CD4-positive, alpha-beta T cell treated with Interleukin-4 for 1 hour (primary cell): ENCODE measurements at regions not wholly inside any gene's neighbourhood (a gene's known extent, or its start where the extent isn't known, plus 50 kb on each side); places are given as distances from the start of the nearest gene placed in this dataset.

ENCODE experiments used
- DNase-seq, 2 donors: peaks; one replicate each; pipeline ENCODE4 v3.0.0-alpha.2; 2020 to 2022

- no peak for DNase-seq
Measured at GRCh38 chr11:45517171-45517770, 148.2 kb downstream of the CHST1 start.

- DNase-seq: no peak
Measured at GRCh38 chr11:45513821-45514340, 151.5 kb downstream of the CHST1 start.

- no peak for DNase-seq
Measured at GRCh38 chr11:45512471-45513148, 152.8 kb downstream of the CHST1 start.

GRCh38 chr11:45511566-45511965 lies 153.9 kb downstream of the CHST1 start:
- DNase-seq: no peak

GRCh38 chr11:45507916-45508315 lies 157.5 kb downstream of the CHST1 start:
- DNase-seq: no peak

- DNase-seq: no peak
Measured at GRCh38 chr11:45503311-45503710, 162.1 kb downstream of the CHST1 start.

GRCh38 chr11:45502226-45502545 lies 163.2 kb downstream of the CHST1 start:
- DNase-seq: no peak

- no peak for DNase-seq
Measured at GRCh38 chr11:45501392-45502225, 163.8 kb downstream of the CHST1 start.

- DNase-seq: no peak
Measured at GRCh38 chr11:45500451-45500850, 165.0 kb downstream of the CHST1 start.

GRCh38 chr11:45494738-45495137 lies 170.7 kb downstream of the CHST1 start:
- no peak for DNase-seq

- no peak for DNase-seq
Measured at GRCh38 chr11:45489281-45489905, 176.0 kb downstream of the CHST1 start.

GRCh38 chr11:45486461-45486860 lies 179.0 kb downstream of the CHST1 start:
- peak in 1 of 2 donors; percentile 8 for DNase-seq

- peak in 1 of 2 donors; percentile 6 for DNase-seq
Measured at GRCh38 chr11:45485070-45485707, 180.2 kb downstream of the CHST1 start.

GRCh38 chr11:45484326-45484883 lies 181.0 kb downstream of the CHST1 start:
- no peak for DNase-seq

- no peak for DNase-seq
Measured at GRCh38 chr11:45483416-45483815, 182.0 kb downstream of the CHST1 start.

GRCh38 chr11:45482331-45482730 lies 183.1 kb downstream of the CHST1 start:
- DNase-seq: no peak

- DNase-seq: no peak
Measured at GRCh38 chr11:45481026-45481425, 184.4 kb downstream of the CHST1 start.

- DNase-seq: no peak
Measured at GRCh38 chr11:45477588-45477987, 187.8 kb downstream of the CHST1 start.

GRCh38 chr11:45476126-45476525 lies 189.3 kb downstream of the CHST1 start:
- no peak for DNase-seq

- no peak for DNase-seq
Measured at GRCh38 chr11:45475173-45475572, 189.0 kb upstream of the SYT13 start.

GRCh38 chr11:45473341-45473895 lies 187.3 kb upstream of the SYT13 start:
- no peak for DNase-seq

GRCh38 chr11:45472716-45473317 lies 186.7 kb upstream of the SYT13 start:
- no peak for DNase-seq
